ENCODE measurements at regions not wholly inside any gene's neighbourhood (a gene's known extent, or its start where the extent isn't known, plus 50 kb on each side); places are given as distances from the start of the nearest gene placed in this dataset.

DNA sequence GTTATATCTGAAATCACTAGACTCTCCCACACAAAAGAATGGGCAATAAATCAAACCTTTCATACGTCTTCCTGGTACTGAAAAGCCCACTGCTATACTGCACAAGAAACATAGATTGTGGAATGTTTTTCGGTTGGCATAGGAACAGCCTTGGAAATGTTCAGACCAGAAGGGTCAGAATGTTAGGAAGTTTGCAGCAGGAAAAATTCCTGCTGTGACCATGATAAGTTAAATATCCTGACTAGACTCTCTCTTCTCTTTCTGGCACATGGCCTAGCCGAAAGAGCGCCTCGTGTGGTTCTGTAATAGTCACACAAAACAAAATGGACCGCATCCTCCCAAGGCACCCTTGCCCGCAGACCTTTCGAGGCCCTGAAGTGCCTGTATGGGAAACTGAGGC is 427.2 kb downstream of the COG6 start:
- FAIRE-seq = no peak

GRCh38 chr13:40083841-40084240 is 428.4 kb downstream of the COG6 start:
- no peak for FAIRE-seq

DNA sequence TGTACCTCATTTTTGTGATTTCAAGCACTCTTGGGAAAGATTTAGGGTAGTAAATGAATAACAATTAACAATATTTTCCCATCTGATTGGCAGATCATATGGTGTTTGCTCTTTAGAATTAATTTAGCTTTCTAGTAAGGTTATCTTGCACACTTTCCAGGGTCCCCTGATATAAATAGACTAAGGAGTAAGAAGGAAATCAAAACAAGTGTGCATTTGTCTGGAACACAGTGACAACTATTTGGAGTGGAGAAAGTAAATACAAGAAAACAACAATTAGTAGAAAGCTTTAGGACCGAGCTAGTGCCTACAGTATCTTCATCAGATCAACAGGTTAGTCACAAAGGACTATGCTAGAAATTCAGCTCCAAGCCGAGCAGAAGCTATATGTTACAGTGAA is 429.5 kb downstream of the COG6 start:
- no peak for FAIRE-seq

- no peak for FAIRE-seq
These were observed 431.9 kb downstream of the COG6 start for GRCh38 chr13:40087091-40088002.

GRCh38 chr13:40094056-40094455 is 438.6 kb downstream of the COG6 start:
- no peak for FAIRE-seq

GRCh38 chr13:40095695-40096356 is 440.4 kb downstream of the COG6 start:
- no peak for FAIRE-seq

DNA sequence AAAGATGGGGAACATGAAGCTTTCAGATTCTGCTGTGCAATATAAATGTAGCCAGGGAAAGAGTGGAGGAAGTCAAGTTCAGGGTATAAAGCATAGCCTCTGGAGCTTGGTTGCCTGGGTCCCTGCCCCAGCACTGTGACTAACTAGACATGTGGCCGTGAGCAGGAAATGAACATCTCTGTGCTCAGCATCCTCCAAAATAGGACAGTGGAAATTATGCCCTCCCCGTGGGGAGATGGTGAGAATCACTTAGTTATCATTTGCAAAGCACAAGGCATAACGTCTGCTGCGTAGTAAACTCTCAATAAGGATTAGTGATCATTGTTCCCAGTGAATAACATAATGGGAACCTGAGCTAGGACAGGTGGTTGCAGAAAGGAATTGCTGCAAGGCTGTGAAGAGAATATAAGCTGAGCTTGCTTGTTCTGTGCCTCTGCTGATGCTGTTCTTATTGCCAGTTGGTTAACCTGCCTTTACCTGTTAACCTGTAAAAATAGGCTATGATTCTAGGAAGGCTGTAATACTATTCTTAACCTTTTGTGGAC is 441.0 kb downstream of the COG6 start:
- no peak for FAIRE-seq

GRCh38 chr13:40098246-40098645 is 442.8 kb downstream of the COG6 start:
- FAIRE-seq = no peak

GRCh38 chr13:40101708-40102359 is 446.4 kb downstream of the COG6 start:
- FAIRE-seq = no peak

GRCh38 chr13:40102360-40102727 is 446.9 kb downstream of the COG6 start:
- FAIRE-seq = no peak

- FAIRE-seq = no peak
These were observed 447.4 kb downstream of the COG6 start for GRCh38 chr13:40102854-40103253.

DNA sequence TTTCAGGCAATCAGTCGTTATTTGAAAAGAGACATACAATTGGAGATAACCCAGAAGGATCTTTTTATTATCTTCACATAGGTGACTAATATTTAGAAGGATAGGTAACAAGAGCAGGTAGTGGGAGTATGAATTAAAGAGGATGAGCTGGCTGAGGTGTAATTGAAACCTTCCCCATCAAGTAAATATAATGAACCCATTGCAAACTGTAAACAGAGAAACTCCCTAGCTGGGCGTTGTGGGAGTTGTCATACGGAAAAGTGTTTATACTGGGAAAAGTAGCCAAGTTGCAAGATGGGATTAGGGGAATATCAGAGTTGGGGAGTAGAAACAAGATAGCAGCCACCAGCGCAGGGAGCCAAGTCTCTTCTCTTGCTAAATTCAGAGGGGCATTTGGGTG is 448.4 kb downstream of the COG6 start:
- no peak for FAIRE-seq

DNA sequence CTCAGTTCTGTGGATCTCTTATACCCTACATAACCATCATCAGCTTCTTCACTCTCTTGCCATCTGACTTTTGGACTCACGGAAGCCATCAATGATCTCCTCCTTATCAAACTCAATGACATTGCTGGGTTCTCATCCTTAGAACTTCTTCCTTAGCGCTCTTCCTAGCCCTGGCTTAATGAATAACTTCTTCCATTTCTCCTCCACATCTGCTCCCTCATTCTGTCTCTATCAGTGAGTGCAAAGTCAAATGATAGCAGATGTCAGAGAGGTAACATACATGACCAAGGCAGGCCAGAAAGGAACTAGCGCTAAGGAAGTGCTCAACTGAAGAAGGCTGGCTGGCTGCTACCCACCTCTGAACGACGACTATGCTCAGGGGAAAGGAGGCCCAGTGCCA is 449.8 kb downstream of the COG6 start:
- FAIRE-seq = no peak

DNA sequence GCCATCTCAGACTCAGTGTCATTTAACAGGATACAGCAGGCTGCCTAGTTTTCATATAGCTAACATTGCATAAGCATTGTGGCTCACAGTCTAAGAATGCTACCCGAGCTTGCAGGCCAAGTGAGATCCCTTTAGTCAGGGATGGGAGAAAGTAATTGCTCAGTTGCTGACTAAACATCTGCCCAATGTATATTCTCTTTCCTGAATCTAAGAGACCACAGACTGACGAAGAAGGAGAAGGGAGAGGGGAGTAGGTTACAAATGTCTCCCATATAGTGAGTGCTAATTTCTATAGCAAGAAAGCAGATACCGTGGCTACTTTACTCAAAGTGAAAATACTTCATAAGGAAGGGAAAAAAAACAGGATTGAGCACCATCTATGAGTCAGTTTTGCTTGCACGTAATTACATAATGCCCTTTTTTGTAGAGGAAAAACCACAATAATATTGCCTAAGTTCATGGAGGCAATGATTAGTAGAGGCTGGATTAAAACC is 453.9 kb downstream of the COG6 start:
- FAIRE-seq = no peak

DNA sequence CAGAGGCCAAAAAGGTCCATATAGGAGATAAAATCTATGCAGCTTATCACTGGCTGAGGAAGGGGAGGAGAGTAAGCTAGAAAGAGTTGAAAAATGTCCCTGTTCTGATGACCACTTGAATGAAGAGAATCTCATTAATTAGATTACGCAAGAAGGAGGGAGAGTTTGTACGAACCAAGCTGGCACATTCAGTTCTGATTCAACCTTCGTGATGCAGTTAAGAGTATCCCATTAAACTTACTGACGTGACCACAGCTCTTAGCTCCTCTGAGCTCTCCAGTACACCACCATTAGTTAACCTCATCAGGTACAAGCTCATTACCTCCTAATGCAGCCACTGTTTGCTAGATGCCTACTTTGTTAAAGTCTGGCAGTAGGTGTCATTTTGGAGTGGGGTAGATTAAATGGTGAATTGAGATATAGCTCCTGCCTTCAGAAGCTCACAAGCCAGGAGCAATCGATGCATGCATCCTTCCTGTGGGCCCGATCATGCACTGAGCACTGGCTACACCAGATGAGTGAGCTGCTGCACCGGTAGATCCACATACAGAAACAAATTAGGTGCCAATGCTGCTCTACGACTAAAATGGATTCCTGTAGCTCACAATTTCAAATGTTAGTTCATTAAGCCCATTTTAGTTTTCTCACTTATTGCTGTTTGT is 458.3 kb downstream of the COG6 start:
- FAIRE-seq = no peak

DNA sequence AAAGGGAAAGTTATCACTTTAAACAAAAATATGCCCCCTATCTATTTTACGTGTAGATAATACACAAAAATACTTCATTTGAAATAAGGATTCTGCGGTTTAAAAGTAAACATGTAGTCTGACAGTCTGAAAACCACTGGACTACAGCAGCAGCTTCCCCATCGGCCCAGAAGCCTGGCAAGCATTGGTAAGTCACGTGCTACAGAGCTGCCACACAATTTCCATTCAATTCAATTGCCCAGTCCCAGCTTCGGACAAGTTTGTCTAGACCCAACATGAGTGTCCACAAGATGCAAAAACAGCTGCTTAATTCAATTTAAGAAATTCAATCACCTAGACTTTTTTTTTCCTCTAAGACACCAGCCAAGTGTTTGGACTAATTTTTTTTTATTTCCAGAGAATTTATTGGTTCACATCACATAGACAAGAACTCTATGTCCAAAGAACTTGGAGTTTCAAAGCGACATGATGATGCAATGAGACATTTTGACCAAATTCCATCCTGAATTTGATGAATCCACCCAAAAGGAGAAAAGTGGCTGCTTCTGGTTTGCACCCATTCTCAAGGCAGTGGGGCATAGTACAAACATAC is 458.9 kb downstream of the COG6 start:
- no peak for FAIRE-seq

- FAIRE-seq = no peak
These were observed 460.0 kb downstream of the COG6 start for GRCh38 chr13:40115426-40115825.

DNA sequence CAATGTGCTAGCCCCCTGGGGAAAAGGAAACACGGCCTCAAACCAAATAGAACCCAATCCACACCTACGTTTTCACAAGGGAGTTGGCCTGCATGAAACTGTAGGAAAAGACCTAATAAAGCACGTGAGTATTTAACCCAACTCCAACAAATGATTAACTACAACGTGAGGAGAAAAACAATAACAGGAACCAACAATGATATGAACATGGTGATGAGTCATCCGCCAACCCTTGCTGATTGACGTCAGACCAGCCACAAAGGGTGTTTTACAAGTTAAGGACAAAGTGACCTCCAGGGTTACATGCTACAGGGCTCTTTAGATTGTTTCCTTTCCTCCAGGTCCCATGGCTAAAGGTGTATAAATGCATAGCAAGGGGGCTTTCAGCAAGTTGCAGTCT is 460.5 kb downstream of the COG6 start:
- no peak for FAIRE-seq

GRCh38 chr13:40118337-40118736 is 462.9 kb downstream of the COG6 start:
- no peak for FAIRE-seq

GRCh38 chr13:40119852-40120251 is 464.4 kb downstream of the COG6 start:
- FAIRE-seq = no peak

- no peak for FAIRE-seq
These were observed 464.8 kb downstream of the COG6 start for GRCh38 chr13:40120288-40120687.

DNA sequence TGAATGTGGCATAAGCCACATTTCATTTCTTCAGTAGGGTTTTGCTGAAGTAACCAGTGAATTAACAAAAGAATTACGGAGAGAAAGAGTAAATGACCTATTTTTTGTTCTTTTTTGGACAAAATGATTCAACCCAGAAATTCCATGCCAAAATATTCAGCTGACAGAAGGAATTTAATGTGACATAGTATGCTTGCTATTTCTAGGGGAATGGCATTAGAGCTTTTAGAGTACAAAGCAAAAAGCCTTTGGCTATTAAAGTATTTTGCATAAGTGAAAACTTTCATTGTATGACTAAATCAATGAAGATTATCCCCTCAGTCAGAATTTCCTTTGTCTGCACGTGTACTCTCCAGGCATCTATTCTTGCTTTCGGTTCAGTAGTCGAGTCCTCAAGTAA is 465.3 kb downstream of the COG6 start:
- FAIRE-seq = no peak

DNA sequence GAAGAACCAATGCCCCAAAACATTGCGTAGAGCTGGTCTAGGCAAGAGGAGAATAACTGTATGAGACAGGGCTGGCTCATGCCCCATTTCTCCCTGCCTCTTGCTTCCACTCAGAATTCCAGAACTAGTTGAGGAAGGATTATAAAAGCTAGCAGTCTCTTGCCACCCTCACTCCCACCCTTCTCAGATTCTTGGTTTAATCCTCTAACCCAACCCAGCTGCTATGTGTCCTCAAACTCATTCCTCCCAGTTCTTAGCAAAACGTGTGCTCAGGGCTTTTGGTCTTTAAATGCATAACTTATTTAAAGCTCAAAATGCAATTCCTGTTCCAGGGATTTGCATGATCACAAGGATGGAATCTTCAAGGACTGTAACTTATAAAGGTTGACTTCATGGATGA is 466.3 kb downstream of the COG6 start:
- no peak for FAIRE-seq
